Tibial nerve (tissue), 4 donors: ENCODE measurements at regions not wholly inside any gene's neighbourhood (a gene's known extent, or its start where the extent isn't known, plus 50 kb on each side); places are given as distances from the start of the nearest gene placed in this dataset.

Experiments used
- EP300 ChIP-seq, 2 donors: sonication (generic); formaldehyde crosslinking; IDR thresholded peaks; one replicate each; pipeline ENCODE4 v1.6.1; 2017; ENCODE audit warnings: antibody characterized with exemption in 2 of 2, mild to moderate bottlenecking in 1 of 2
- POLR2A ChIP-seq, 2 donors: fragments of 450-650 bp; IDR thresholded peaks; one replicate each; pipeline ENCODE4 v1.6.1; 2017; ENCODE audit warnings: antibody characterized with exemption in 2 of 2, mild to moderate bottlenecking in 2 of 2, moderate library complexity in 2 of 2
- TF ChIP-seq, protein P1 (sequence below), 5 experiments: fragments of 200-600 bp in 3 of 5; fragments of 450-650 bp in 2 of 5; sonication (generic) in 3 of 5; IDR thresholded peaks; one replicate each; pipeline ENCODE4 v1.5.1; 2016 to 2019; ENCODE audit warnings: antibody characterized with exemption in 5 of 5, mild to moderate bottlenecking in 3 of 5, moderate library complexity in 2 of 5

DNA sequence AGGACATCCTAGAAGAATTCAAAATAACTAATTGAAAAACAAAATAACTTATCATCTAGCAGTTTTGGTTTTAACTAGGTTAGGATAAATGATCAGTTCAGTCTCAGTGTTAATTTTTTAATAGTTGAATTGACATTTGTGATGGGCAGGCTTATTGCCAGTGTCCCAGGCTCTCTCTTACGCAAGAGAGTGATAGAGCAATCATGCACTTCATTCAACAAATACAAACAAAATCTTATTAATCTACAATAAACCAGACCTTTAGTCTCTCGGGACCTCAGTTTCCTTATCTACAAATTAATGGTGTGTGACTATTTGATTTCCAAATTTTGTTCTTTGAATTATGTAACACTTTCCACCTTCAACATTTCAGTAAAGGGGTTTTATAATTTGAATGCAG, 385.9 kb upstream of the JAG1 start:
- TF ChIP-seq, protein P1, sequence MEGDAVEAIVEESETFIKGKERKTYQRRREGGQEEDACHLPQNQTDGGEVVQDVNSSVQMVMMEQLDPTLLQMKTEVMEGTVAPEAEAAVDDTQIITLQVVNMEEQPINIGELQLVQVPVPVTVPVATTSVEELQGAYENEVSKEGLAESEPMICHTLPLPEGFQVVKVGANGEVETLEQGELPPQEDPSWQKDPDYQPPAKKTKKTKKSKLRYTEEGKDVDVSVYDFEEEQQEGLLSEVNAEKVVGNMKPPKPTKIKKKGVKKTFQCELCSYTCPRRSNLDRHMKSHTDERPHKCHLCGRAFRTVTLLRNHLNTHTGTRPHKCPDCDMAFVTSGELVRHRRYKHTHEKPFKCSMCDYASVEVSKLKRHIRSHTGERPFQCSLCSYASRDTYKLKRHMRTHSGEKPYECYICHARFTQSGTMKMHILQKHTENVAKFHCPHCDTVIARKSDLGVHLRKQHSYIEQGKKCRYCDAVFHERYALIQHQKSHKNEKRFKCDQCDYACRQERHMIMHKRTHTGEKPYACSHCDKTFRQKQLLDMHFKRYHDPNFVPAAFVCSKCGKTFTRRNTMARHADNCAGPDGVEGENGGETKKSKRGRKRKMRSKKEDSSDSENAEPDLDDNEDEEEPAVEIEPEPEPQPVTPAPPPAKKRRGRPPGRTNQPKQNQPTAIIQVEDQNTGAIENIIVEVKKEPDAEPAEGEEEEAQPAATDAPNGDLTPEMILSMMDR (IDR thresholded peaks at IDR 0.05), result no peak
- TF ChIP-seq POLR2A (IDR thresholded peaks at IDR 0.05) (no peak), EP300 (IDR thresholded peaks at IDR 0.05) (no peak)
